Thyroid gland (tissue), 4 donors: ENCODE measurements at regions not wholly inside any gene's neighbourhood (a gene's known extent, or its start where the extent isn't known, plus 50 kb on each side); places are given as distances from the start of the nearest gene placed in this dataset.

Experiments used
- DNase-seq, 2 donors: peaks; one replicate each; pipeline ENCODE4 v3.0.0-alpha.2; 2019
- H3K27ac ChIP-seq, 3 donors: fragments of 200-600 bp; sonication (generic); 1 replicate in 2 of 3; 2 replicates in 1 of 3; pipeline ENCODE4 v1.5.1; 2016 to 2019; ENCODE audit warnings: mild to moderate bottlenecking in 1 of 3, moderate library complexity in 1 of 3
- H3K27me3 ChIP-seq: fragments of 200-600 bp; sonication (generic); one replicate; pipeline ENCODE4 v1.5.1; 2019
- H3K36me3 ChIP-seq, 2 donors: fragments of 200-600 bp; sonication (generic); one replicate each; pipeline ENCODE4 v1.5.1; 2016 to 2019
- H3K4me1 ChIP-seq, 2 donors: fragments of 200-600 bp; sonication (generic); one replicate each; pipeline ENCODE4 v1.5.1; 2017 to 2019
- H3K4me3 ChIP-seq, 3 donors: fragments of 200-600 bp; sonication (generic); replicated peaks in 1 of 3; 1 replicate in 2 of 3; 2 replicates in 1 of 3; pipeline ENCODE4 v1.5.1; 2016; ENCODE audit warnings: mild to moderate bottlenecking in 1 of 3
- H3K9me3 ChIP-seq: fragments of 200-600 bp; sonication (generic); one replicate; pipeline ENCODE4 v1.5.1; 2017
- POLR2A ChIP-seq, 2 donors: fragments of 450-650 bp; IDR thresholded peaks; one replicate each; pipeline ENCODE4 v1.6.1; 2017; ENCODE audit warnings: antibody characterized with exemption in 2 of 2, mild to moderate bottlenecking in 2 of 2, moderate library complexity in 1 of 2
- WGBS, 2 donors: methylation state at CpG; one replicate each; pipeline ENCODE4 v1.1.5; 2017; 5-methylcytosine and 5-hydroxymethylcytosine counted together
- intact Hi-C: fragments of 100-400 bp; cut with DNase I; formaldehyde crosslinking; loops from one replicate; pipeline ENCODE4 v1.15.1; 2023
- TF ChIP-seq, protein P1 (sequence below), 6 experiments: fragments of 200-600 bp in 3 of 6; fragments of 450-650 bp in 3 of 6; sonication (generic) in 3 of 6; IDR thresholded peaks; one replicate each; pipeline ENCODE4 v1.5.1; 2016 to 2019; ENCODE audit warnings: antibody characterized with exemption in 6 of 6, mild to moderate bottlenecking in 2 of 6, inconsistent platforms in 1 of 6, moderate library complexity in 1 of 6

DNA sequence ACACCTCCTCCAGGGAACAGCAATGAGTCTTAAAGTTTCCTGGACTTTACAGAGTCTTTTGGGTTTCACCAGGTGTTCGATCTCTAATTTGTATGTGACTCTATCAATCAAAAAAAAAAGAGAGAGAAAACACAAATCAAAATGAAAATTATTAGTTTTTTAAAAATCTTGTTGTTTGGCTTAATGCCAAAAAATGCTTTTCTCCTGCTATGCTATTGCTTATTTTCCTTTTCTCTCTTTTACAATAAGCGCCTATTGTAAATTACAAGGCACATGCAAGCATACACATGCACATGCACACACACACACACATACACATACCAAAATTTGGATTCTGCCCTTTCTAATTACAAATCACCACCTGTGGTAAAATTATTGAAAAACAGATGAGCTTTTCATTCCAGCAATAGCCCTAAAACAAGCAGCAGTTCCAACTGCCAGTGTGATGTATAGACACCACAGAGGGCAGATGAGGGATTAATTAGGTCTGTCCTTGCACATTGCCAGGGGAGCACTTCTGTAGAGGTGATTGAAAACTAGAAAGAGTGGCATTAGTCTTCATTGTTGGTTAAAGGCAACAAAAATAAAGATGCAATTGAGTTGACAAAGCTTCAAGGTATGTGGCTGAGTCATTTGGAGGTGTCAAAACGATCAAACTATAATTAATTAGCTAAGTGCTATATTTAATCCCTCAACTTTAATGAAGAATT is 631.7 kb downstream of the TFAP2B start:
- TF ChIP-seq, protein P1, sequence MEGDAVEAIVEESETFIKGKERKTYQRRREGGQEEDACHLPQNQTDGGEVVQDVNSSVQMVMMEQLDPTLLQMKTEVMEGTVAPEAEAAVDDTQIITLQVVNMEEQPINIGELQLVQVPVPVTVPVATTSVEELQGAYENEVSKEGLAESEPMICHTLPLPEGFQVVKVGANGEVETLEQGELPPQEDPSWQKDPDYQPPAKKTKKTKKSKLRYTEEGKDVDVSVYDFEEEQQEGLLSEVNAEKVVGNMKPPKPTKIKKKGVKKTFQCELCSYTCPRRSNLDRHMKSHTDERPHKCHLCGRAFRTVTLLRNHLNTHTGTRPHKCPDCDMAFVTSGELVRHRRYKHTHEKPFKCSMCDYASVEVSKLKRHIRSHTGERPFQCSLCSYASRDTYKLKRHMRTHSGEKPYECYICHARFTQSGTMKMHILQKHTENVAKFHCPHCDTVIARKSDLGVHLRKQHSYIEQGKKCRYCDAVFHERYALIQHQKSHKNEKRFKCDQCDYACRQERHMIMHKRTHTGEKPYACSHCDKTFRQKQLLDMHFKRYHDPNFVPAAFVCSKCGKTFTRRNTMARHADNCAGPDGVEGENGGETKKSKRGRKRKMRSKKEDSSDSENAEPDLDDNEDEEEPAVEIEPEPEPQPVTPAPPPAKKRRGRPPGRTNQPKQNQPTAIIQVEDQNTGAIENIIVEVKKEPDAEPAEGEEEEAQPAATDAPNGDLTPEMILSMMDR (IDR thresholded peaks at IDR 0.05), result no peak
- TF ChIP-seq POLR2A (IDR thresholded peaks at IDR 0.05), result no peak
- H3K27me3 ChIP-seq, result no peaks in the 10 kb centered on the region
- H3K4me3 ChIP-seq, result no peak overlapping the region
- WGBS, 2 donors, result 75 to 82% methylated on average over 3 of the region's 3 CpGs
- no peaks in the 10 kb centered on the region for H3K9me3 ChIP-seq
- intact Hi-C loops, result no loop called here
- no peaks in the 10 kb centered on the region for H3K36me3 ChIP-seq
- H3K27ac ChIP-seq, result no peak overlapping the region
- H3K4me1 ChIP-seq, result no peaks in the 10 kb centered on the region
- DNase-seq, result no peak

DNA sequence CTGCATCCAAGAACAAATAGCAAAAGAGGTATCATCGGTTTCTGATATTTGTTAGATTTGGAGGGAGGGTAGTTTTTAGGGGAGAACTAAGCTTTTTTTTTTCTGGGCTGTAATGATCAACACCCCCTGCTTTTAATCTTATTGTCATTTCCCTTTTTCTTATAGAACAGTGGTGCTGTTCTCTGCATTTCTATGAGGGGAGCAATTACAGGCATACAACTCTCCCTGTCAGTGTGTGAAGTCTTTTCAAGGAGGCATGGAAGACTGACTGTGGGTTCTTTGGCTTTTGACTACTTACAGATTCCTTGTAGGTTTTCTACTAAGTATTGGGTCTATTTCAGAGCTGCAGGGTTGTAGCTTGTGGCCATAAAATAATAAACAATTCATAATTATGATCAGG is 632.3 kb downstream of the TFAP2B start:
- Histone ChIP-seq H3K27me3 (no peaks in the 10 kb centered on the region), H3K36me3 (no peaks in the 10 kb centered on the region), H3K27ac (no peak overlapping the region), H3K9me3 (no peaks in the 10 kb centered on the region), H3K4me3 (no peak overlapping the region), H3K4me1 (no peaks in the 10 kb centered on the region)
- WGBS, 2 donors, result 82 to 86% methylated on average over 1 of the region's 1 CpG
- intact Hi-C loops, result no loop called here
- DNase-seq, result no peak
- TF ChIP-seq POLR2A (IDR thresholded peaks at IDR 0.05), result no peak
- TF ChIP-seq, protein P1 (IDR thresholded peaks at IDR 0.05), result no peak

DNA sequence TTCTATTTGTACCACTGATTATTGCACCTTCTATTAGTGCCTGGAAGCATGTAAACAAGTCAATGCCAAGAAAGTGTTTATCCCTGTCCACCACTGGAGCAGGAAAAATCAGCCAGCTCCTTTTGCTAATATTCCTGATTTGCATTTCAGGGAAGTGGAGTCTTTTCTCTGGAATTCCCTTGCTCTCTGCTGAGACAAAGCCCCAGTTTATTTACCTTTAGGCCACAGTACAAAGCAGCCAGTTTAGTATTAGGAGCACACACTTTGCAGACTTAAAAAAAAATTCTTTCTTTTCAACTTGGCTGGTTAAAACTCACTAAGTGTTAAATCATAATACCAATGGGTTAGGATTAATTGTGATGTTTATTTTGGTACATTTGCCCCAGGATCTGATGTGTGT is 631.1 kb downstream of the PKHD1 start:
- intact Hi-C loops, result no loop called here
- Histone ChIP-seq H3K36me3 (no peaks in the 10 kb centered on the region), H3K27ac (no peak overlapping the region), H3K27me3 (no peaks in the 10 kb centered on the region), H3K4me1 (no peaks in the 10 kb centered on the region), H3K4me3 (no peak overlapping the region), H3K9me3 (no peaks in the 10 kb centered on the region)
- no peak for DNase-seq
- TF ChIP-seq, protein P1 (IDR thresholded peaks at IDR 0.05), result no peak
- TF ChIP-seq POLR2A (IDR thresholded peaks at IDR 0.05), result no peak

DNA sequence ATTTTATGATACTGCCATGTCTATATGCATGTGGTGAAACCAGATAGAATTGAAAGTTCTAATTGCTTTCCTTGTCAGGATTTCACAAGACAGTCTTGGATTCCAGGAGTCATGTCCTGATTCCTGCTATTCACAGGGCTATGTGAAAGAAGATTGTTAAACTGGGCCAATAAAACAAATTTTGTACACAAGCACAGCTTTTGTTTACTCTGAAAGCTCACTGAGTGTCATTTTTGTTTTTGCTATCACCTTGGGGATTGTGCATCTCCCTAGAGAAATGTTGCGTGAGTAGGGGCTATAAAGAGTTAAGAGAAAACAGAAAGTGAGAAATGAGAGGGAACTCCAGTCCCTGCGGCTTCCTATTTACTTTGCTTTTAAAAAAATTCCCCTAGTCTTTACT is 627.5 kb downstream of the PKHD1 start:
- intact Hi-C loops, result no loop called here
- no peak for DNase-seq

DNA sequence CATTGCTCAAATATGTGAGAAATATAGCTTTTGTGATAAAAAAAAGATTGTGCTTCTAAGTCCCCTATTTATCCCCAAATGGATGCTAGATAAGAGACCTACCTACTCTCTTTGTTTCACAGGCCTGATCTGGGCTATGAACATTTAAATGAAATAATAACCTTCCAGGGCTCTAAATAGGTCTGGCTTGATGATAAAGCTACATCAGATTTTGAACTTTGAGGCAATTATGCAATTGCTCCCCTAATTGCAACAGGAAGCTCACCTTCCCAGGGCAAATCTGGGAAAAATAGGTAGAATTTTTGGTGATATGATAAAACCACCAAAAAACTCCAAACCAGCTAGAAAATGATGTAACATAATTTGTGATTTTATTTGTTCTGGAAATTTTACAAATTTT is 624.5 kb downstream of the PKHD1 start:
- Histone ChIP-seq H3K36me3 (no peaks in the 10 kb centered on the region), H3K4me1 (no peaks in the 10 kb centered on the region), H3K27me3 (no peaks in the 10 kb centered on the region), H3K27ac (no peak overlapping the region), H3K9me3 (no peaks in the 10 kb centered on the region), H3K4me3 (no peak overlapping the region)
- TF ChIP-seq, protein P1 (IDR thresholded peaks at IDR 0.05), result no peak
- TF ChIP-seq POLR2A (IDR thresholded peaks at IDR 0.05), result no peak
- intact Hi-C loops, result no loop called here
- DNase-seq, result no peak

More for the DNA sequence above, 627.5 kb downstream of the PKHD1 start:
- Histone ChIP-seq H3K4me1 (no peaks in the 10 kb centered on the region), H3K4me3 (no peak overlapping the region), H3K9me3 (no peaks in the 10 kb centered on the region), H3K36me3 (no peaks in the 10 kb centered on the region), H3K27me3 (no peaks in the 10 kb centered on the region), H3K27ac (no peak overlapping the region)
- TF ChIP-seq, protein P1 (IDR thresholded peaks at IDR 0.05), result no peak
- TF ChIP-seq POLR2A (IDR thresholded peaks at IDR 0.05), result no peak
- 30 to 34% methylated on average over 2 of the region's 2 CpGs for WGBS, 2 donors
